ENCODE measurements at regions not wholly inside any gene's neighbourhood (a gene's known extent, or its start where the extent isn't known, plus 50 kb on each side); places are given as distances from the start of the nearest gene placed in this dataset.

GRCh38 chr20:52086878-52087277 lies 104.7 kb downstream of the ZFP64 start:
- TF ChIP-seq POLR2AphosphoS5 (IDR thresholded peaks at IDR 0.05; ENCODE audit: borderline replicate concordance, low read depth, low read length) = no peak
- no peak for TF ChIP-seq EZH2 (IDR thresholded peaks at IDR 0.05)
